ENCODE measurements at regions not wholly inside any gene's neighbourhood (a gene's known extent, or its start where the extent isn't known, plus 50 kb on each side); places are given as distances from the start of the nearest gene placed in this dataset.

DNA sequence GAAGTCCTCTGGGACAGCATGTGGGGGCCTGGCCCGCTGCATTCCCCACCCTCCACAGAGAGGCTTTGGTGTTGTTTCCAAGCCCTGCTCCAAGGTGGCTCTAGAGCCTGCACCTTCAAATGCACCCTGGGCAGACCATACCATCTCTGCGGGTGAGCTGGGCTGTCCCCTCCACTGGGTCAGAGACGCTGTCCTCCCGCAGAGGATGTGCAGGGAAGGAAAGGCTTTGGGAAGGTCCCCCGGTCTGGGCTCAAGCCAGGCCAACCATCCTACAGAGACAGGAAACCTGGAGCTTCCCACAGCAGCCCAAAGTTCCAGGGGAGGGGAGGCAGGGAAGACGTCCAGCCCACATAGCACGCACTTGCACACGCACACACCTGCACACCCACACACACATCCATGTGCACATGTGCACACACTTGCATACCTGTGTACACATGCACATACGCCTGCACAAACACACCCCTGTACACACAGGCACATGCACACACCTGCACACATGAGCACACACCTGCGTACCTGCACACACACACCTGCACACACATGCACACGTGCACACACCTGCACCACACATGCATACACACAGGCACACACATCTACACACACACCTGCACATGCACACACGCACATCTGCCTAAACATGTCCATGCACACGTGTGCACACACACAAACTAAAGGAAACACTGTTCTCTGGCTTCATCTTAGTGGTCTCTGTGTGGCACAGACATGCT is 155.4 kb downstream of the ERMARD start:
- no peaks in the 10 kb centered on the region for H3K27me3 ChIP-seq (ENCODE audit: control insufficient read depth in 3 of 3, insufficient read depth in 3 of 3, low read length in 3 of 3)
- H3K4me3 ChIP-seq (ENCODE audit: low read depth in 1 of 3, low read length in 3 of 3): no peak overlapping the region
- no peaks in the 10 kb centered on the region for H3K36me3 ChIP-seq (ENCODE audit: control insufficient read depth in 3 of 3, insufficient read depth in 2 of 3, low read depth in 1 of 3, low read length in 3 of 3)
- H3K9me3 ChIP-seq (ENCODE audit: control insufficient read depth in 2 of 2, insufficient read depth in 1 of 2, low read depth in 1 of 2, low read length in 1 of 2): no peaks in the 10 kb centered on the region
- WGBS, 3 donors: 80 to 87% (median 84%) methylated on average over 13 of the region's 13 CpGs
- peaks cover 0 to 3% (median 0%) of the 10 kb centered on the region in 3 donors for H3K4me1 ChIP-seq (ENCODE audit: control insufficient read depth in 3 of 3, insufficient read depth in 2 of 3, low read depth in 1 of 3, low read length in 2 of 3)
- DNase-seq: no peak
- H3K27ac ChIP-seq (ENCODE audit: low read depth in 1 of 3, low read length in 2 of 3): no peak overlapping the region
- no peak for FAIRE-seq

DNA sequence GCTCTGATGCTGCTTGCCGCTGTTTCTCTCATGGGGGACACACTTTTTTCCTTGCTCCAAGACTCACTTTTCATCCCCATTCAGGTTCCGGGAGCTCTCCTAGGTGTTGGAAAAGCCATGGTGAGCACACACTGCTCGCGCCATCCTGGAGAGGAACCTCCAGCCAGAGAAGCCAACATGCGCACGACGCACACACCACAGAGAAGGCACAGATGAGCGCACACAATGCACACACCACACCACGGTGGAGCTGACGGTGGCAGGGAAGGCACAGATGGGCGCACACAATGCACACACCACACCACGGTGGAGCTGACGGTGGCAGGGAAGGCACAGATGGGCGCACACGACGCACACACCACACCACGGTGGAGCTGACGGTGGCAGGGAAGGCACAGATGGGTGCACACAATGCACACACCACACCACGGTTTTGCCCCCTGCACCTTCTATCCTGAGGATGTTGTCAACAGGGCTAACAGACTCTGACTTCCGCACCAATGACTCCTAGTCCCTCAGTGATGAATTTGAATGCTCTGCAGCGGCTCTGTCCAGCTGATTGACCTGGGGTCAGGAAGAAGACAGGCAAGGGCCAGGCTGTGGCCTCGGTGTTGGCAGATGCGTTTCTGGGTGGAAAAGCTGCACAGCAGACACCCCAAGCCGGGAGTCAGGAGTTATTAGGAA is 154.7 kb downstream of the ERMARD start:
- FAIRE-seq (no peak), DNase-seq (no peak)
- peak overlapping the region in 1 of 3 donors; percentile 73 for H3K27ac ChIP-seq (ENCODE audit: low read depth in 1 of 3, low read length in 2 of 3)
- 78 to 85% (median 81%) methylated on average over 24 of the region's 24 CpGs for WGBS, 3 donors
- no peaks in the 10 kb centered on the region for H3K36me3 ChIP-seq (ENCODE audit: control insufficient read depth in 3 of 3, insufficient read depth in 2 of 3, low read depth in 1 of 3, low read length in 3 of 3)
- H3K27me3 ChIP-seq (ENCODE audit: control insufficient read depth in 3 of 3, insufficient read depth in 3 of 3, low read length in 3 of 3): no peaks in the 10 kb centered on the region
- no peak overlapping the region for H3K4me3 ChIP-seq (ENCODE audit: low read depth in 1 of 3, low read length in 3 of 3)
- H3K4me1 ChIP-seq (ENCODE audit: control insufficient read depth in 3 of 3, insufficient read depth in 2 of 3, low read depth in 1 of 3, low read length in 2 of 3): peaks cover 0 to 3% (median 0%) of the 10 kb centered on the region in 3 donors
- no peaks in the 10 kb centered on the region for H3K9me3 ChIP-seq (ENCODE audit: control insufficient read depth in 2 of 2, insufficient read depth in 1 of 2, low read depth in 1 of 2, low read length in 1 of 2)

DNA sequence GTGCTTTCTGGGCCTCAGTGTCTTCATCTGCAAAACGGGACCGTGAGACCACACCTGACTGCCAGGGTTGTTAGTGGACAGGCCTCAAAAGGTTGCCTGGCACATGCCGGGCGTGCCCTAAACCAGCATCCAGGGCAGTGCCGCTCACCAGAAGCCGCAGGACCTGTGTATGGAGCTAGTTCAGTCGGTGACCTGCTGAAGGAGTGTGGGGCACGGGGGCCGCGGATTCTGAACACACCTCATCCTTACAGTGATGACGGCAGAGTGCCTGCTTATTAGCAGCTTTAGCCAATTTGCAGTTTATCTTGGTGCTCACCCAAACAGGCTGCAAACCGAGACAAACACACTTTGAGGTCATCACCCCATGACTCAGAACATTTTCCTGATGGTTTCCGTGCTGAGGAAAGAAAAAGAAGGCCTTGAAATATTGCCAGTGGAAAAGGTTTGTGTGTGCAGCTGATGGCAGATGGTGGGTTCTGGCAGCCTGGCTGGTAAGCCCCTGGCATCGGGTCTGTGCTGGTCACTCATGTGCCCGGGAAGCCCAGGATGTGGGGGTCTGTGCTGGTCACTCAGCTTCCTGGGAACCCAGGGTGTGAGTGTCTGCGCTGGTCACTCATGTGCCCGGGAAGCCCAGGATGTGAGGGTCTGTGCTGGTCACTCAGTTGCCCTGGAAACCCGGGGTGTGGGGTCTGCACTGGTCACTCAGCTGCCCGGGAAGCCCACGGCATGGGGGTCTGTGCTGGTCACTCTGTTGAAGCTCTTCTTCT is 153.8 kb downstream of the ERMARD start:
- Histone ChIP-seq H3K27ac (ENCODE audit: low read depth in 1 of 3, low read length in 2 of 3) (peak overlapping the region in 1 of 3 donors; percentile 73), H3K27me3 (ENCODE audit: control insufficient read depth in 3 of 3, insufficient read depth in 3 of 3, low read length in 3 of 3) (no peaks in the 10 kb centered on the region), H3K4me3 (ENCODE audit: low read depth in 1 of 3, low read length in 3 of 3) (no peak overlapping the region), H3K4me1 (ENCODE audit: control insufficient read depth in 3 of 3, insufficient read depth in 2 of 3, low read depth in 1 of 3, low read length in 2 of 3) (peaks cover 0 to 3% (median 0%) of the 10 kb centered on the region in 3 donors), H3K9me3 (ENCODE audit: control insufficient read depth in 2 of 2, insufficient read depth in 1 of 2, low read depth in 1 of 2, low read length in 1 of 2) (no peaks in the 10 kb centered on the region), H3K36me3 (ENCODE audit: control insufficient read depth in 3 of 3, insufficient read depth in 2 of 3, low read depth in 1 of 3, low read length in 3 of 3) (no peaks in the 10 kb centered on the region)
- DNase-seq (peak; percentile 3 to 18), FAIRE-seq (no peak)
- WGBS, 3 donors: 63 to 74% (median 66%) methylated on average over 20 of the region's 20 CpGs

DNA sequence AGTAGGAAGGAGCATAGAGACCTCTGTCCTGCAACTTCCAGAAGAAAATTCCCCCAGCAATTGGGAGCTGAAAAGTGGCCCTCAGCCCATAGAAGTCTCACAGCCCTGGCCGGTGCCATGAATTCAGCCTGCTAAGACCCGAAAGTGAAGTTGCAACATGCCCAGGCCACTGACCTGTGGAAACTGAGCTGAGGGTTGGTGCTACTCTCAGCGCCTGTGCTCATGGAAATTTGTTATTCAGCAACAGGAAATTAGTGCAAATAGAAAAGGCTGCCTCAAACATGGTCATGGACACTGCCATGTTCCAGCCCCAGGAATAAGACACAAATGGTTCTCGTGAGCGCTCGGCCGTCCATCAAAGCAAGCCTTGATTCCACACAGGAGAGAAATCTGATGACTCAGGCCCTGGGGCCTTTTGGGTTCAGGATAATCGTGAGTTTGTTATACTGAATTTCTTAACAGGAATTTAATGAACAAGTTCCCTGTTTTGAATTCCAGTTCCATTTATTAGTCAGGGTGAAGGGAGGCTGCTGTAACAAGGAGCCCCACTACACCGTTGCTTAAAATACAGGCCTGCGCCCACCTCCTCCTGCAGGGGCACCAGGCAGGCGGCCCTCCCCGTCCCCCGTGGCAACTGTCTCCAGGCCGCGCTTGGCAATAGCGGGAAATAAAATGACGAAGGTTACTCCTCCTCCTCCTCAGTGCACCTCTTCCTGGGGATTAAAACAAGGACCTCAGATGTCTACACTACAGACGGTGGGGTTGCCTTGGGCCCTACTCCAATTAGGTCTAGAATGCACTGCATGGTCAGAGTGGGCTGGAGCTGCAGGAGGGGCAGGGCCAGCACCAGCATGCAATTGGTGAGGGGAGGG is 152.9 kb downstream of the ERMARD start:
- FAIRE-seq (no peak), DNase-seq (no peak)
- Histone ChIP-seq H3K27me3 (ENCODE audit: control insufficient read depth in 3 of 3, insufficient read depth in 3 of 3, low read length in 3 of 3) (no peaks in the 10 kb centered on the region), H3K4me3 (ENCODE audit: low read depth in 1 of 3, low read length in 3 of 3) (no peak overlapping the region), H3K9me3 (ENCODE audit: control insufficient read depth in 2 of 2, insufficient read depth in 1 of 2, low read depth in 1 of 2, low read length in 1 of 2) (no peaks in the 10 kb centered on the region), H3K27ac (ENCODE audit: low read depth in 1 of 3, low read length in 2 of 3) (peak overlapping the region in 1 of 3 donors; percentile 60), H3K36me3 (ENCODE audit: control insufficient read depth in 3 of 3, insufficient read depth in 2 of 3, low read depth in 1 of 3, low read length in 3 of 3) (no peaks in the 10 kb centered on the region), H3K4me1 (ENCODE audit: control insufficient read depth in 3 of 3, insufficient read depth in 2 of 3, low read depth in 1 of 3, low read length in 2 of 3) (peaks cover 0 to 3% (median 0%) of the 10 kb centered on the region in 3 donors)
- 91 to 95% (median 92%) methylated on average over 18 of the region's 18 CpGs for WGBS, 3 donors

DNA sequence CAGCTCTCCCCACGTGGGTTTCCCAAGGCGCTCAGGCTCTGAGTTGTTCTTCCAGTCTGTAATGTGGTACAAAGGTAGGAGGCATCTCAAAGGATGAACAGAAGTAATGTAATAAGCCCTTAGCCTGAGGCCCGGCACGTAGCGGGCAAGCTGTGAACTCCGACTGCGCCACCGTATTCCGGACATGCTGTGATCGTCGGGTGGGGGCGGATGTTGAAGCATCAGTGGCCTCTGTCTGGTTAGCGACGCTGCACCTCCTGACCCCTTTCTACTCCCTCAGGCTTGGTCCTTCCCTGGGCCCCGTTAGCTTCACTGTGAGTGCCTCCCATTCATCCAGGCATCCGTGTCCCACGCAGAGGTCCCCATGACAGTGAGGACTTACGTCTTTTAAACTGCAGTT is 151.7 kb downstream of the ERMARD start:
- Histone ChIP-seq H3K4me1 (ENCODE audit: control insufficient read depth in 3 of 3, insufficient read depth in 2 of 3, low read depth in 1 of 3, low read length in 2 of 3) (peaks cover 0 to 3% (median 0%) of the 10 kb centered on the region in 3 donors), H3K36me3 (ENCODE audit: control insufficient read depth in 3 of 3, insufficient read depth in 2 of 3, low read depth in 1 of 3, low read length in 3 of 3) (no peaks in the 10 kb centered on the region), H3K27me3 (ENCODE audit: control insufficient read depth in 3 of 3, insufficient read depth in 3 of 3, low read length in 3 of 3) (no peaks in the 10 kb centered on the region), H3K9me3 (ENCODE audit: control insufficient read depth in 2 of 2, insufficient read depth in 1 of 2, low read depth in 1 of 2, low read length in 1 of 2) (no peaks in the 10 kb centered on the region), H3K4me3 (ENCODE audit: low read depth in 1 of 3, low read length in 3 of 3) (no peak overlapping the region), H3K27ac (ENCODE audit: low read depth in 1 of 3, low read length in 2 of 3) (no peak overlapping the region)
- FAIRE-seq (no peak), DNase-seq (no peak)
- 93 to 95% (median 94%) methylated on average over 17 to 18 of the region's 18 CpGs for WGBS, 3 donors

DNA sequence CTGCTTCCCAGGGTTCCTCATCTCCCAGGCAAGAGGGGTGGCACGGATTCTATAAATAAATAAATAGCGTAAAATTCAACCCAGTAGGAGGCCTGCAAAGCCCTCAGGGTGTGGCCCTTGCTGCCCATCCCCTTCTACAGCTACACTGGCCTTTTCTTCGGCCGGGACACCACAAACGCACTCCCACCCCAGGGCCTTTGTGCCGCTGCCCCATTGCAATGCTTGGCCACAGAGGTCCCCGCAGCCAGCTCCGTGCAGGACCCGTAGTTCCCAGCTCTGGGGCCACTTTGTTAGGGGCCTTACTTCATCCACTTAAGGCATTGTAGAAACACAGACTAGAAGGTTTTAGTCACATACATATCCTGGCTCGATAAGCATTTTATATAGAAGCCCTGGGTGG is 151.2 kb downstream of the ERMARD start:
- Histone ChIP-seq H3K27ac (ENCODE audit: low read depth in 1 of 3, low read length in 2 of 3) (no peak overlapping the region), H3K4me1 (ENCODE audit: control insufficient read depth in 3 of 3, insufficient read depth in 2 of 3, low read depth in 1 of 3, low read length in 2 of 3) (peaks cover 0 to 3% (median 0%) of the 10 kb centered on the region in 3 donors), H3K27me3 (ENCODE audit: control insufficient read depth in 3 of 3, insufficient read depth in 3 of 3, low read length in 3 of 3) (no peaks in the 10 kb centered on the region), H3K9me3 (ENCODE audit: control insufficient read depth in 2 of 2, insufficient read depth in 1 of 2, low read depth in 1 of 2, low read length in 1 of 2) (no peaks in the 10 kb centered on the region), H3K4me3 (ENCODE audit: low read depth in 1 of 3, low read length in 3 of 3) (no peak overlapping the region), H3K36me3 (ENCODE audit: control insufficient read depth in 3 of 3, insufficient read depth in 2 of 3, low read depth in 1 of 3, low read length in 3 of 3) (no peaks in the 10 kb centered on the region)
- FAIRE-seq (no peak), DNase-seq (no peak)
- WGBS, 3 donors: 95 to 96% (median 95%) methylated on average over 10 of the region's 10 CpGs

DNA sequence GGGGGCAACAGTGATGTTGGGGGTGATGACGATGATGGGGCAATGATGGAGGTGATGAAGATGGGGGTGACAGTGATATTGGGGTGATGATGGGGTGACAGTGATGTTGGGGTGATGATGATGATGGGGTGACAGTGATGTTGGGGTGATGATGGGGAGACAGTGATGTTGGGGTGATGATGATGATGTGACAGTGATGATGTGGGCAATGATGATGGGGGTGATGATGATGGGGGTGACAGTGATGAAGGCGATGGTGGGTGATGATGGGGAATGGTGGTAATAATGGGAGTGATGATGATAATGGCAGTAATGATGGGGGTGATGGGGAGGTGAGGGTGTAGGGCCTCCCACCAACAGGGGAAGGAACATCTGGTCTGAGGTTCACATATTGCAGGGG is 150.6 kb downstream of the ERMARD start:
- Histone ChIP-seq H3K4me3 (ENCODE audit: low read depth in 1 of 3, low read length in 3 of 3) (no peak overlapping the region), H3K4me1 (ENCODE audit: control insufficient read depth in 3 of 3, insufficient read depth in 2 of 3, low read depth in 1 of 3, low read length in 2 of 3) (peaks cover 0 to 3% (median 0%) of the 10 kb centered on the region in 3 donors), H3K27me3 (ENCODE audit: control insufficient read depth in 3 of 3, insufficient read depth in 3 of 3, low read length in 3 of 3) (no peaks in the 10 kb centered on the region), H3K27ac (ENCODE audit: low read depth in 1 of 3, low read length in 2 of 3) (no peak overlapping the region), H3K36me3 (ENCODE audit: control insufficient read depth in 3 of 3, insufficient read depth in 2 of 3, low read depth in 1 of 3, low read length in 3 of 3) (no peaks in the 10 kb centered on the region), H3K9me3 (ENCODE audit: control insufficient read depth in 2 of 2, insufficient read depth in 1 of 2, low read depth in 1 of 2, low read length in 1 of 2) (no peaks in the 10 kb centered on the region)
- FAIRE-seq (no peak), DNase-seq (no peak)
- 95 to 100% (median 98%) methylated on average over 2 of the region's 2 CpGs for WGBS, 3 donors

Measured in small intestine (tissue), 7 donors.